Frontal cortex (tissue), 3 donors: ENCODE measurements at regions not wholly inside any gene's neighbourhood (a gene's known extent, or its start where the extent isn't known, plus 50 kb on each side); places are given as distances from the start of the nearest gene placed in this dataset.
A peak's percentile ranks its signal among the peaks of the same experiment; 100 is the strongest.
"Not testable (repeated sequence)": the region's sequence is repeated elsewhere in the genome, so short reads cannot be mapped to it uniquely, and the experiment has no call there.

Source experiments
- DNase-seq, 2 donors: peaks; one replicate each; pipeline ENCODE4 v3.0.0; 2012; ENCODE audit warnings: low spot score in 2 of 2
- FAIRE-seq: peaks from 2 replicates; lab custom pipeline; 2012; peaks lifted over from hg19 to GRCh38; lab: Jason Lieb, UNC
- donor health status: control.
- donor health status: control.
- donor health status: control.

DNA sequence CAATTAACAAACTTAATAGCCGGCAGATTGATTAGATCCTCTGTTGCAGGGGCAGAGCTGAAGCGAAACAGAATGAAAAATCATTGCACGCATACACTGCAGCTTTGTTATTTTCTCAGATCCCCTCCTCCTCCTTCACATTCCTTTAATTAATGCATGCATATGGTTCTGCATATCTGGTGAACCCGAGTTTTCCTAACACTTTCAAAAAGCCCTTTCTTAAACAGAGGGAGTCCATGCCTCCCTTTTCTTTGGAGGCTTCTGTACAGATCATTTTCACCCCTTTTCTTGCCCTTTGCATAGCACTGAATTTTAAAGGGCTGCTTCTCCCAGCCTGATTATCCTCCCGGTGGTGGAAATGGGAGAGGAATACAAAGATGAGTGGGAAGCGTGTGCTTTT, 136.6 kb upstream of the TBCA start:
- FAIRE-seq = no peak
- no peak for DNase-seq

DNA sequence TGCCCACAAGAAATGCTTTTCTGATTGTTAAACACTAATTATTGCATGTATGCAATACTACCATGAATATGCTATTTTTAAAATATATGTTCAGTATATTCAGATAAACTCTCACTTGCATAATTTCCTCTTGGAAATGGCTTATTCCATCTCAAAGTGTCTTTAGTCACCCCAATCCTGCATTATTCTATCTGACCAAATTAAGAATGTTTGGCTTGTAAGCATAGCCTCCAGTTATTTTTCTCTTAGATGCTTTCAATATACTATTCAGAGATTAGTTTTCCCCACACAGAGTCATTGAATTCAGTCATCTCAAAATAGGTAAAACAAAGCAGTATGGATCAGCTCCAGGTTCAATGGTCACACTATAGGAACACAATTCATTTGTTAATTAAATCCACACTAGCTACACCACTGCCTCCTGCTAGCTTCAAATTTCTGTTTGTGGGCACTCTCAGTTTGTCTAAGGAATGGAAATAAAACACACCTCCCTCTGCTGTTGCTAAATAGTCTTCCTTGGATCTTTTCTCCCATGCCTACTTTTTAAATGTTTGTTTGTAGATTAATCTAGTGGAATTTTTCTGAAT, 134.6 kb upstream of the TBCA start:
- DNase-seq = no peak
- FAIRE-seq = no peak

DNA sequence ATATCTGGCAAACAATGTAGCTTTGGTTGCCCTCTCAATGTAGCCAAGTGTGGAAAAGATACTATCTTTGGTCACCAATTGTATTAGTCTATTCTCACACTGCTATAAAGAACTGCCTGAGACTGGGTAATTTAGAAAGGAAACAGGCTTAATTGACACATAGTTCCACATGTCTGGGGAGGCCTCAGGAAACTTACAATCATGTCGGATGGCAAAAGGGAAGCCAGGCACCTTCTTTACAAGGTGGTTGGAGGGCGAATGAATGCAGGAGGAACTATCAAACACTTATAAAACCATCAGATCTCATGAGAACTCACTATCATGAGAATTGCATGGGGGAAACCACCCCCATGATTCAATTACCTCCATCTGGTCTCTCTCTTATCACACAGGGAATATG, 133.1 kb upstream of the TBCA start:
- DNase-seq = no peak
- no peak for FAIRE-seq

- no peak for DNase-seq
- no peak for FAIRE-seq
These were observed 132.6 kb upstream of the TBCA start for GRCh38 chr5:77908787-77909186.

DNA sequence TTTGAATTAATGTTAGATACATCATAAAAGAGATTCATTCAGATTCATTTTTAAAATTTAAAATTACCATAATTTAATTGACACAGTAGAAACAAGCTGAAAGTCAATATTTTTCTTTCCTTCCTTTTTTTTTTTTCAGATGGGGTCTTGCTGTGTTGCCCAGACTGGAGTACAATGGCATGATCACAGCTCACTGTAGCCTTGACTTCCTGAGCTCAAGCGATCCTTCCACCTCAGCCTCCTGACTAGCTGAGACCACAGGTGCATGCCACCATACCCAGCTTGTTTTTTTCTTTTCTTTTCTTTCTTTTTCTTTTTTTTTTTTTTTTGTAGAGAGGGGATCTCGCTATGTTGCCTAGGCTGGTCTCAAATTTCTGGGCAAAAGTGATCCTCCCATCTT, 131.6 kb upstream of the TBCA start:
- DNase-seq (no peak), FAIRE-seq (no peak)

- DNase-seq = no peak
- no peak for FAIRE-seq
These were observed 130.7 kb upstream of the TBCA start for GRCh38 chr5:77906806-77907205.

DNA sequence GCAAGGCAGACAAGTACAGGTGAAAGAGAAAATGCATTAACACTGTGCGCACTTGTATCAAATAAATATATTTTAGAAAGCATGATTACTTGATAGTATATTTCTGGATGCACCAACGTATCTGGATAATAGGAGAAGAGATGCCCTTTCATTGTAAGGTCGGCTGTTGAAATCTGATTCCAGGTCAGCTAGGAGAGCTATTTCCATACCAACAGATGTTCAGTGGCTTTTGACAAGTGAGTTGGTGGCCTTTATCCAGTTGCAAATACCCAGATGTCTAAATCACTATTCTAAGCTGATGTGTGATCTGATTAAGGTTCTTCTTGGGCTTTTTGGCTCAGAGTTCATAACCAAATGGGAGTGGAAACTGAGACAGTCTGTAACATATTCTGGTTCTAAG, 128.2 kb upstream of the TBCA start:
- DNase-seq (no peak), FAIRE-seq (no peak)

- DNase-seq = no peak
- FAIRE-seq = peak; percentile 8
These were observed 124.6 kb upstream of the TBCA start for GRCh38 chr5:77900691-77901090.

DNA sequence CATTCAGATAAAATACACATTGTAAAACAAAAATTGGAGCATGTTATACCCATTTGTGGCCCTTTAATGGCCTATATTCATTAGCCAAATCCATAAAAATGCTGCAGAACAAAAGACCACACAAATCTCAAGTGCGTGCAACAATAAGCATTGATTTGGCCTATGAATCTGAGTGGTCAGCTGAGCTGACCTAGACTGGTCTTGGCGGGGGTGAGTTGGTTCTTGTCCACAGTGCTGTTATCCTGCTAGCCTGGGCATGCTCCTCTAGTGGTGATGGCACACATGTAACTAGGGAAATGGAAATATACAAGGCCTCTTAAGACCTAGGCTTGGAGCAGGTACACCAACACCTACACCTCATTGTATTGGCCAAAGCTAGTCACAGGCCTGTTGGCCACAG, 122.2 kb upstream of the TBCA start:
- DNase-seq (peak in 1 of 2 donors; percentile 7), FAIRE-seq (peak; percentile 56)

GRCh38 chr5:77896338-77896737, 120.2 kb upstream of the TBCA start:
- FAIRE-seq (no peak), DNase-seq (no peak)

DNA sequence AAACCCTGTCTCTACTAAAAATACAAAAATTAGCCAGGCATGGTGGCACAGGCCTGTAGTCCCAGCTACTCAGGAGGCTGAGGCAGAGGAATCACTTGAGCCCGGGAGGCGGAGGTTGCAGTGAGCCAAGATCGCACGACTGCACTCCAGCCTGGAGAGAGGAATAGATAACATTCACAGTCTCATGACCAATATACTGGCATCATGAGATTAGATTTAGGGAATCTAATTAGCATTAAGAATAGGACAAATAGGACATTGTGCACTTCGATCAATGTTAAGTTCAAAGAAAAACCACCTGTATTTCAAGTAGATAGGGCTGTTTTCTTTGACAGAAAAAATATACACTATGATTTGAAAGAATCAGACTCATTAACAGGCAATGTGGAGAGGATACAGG, 118.0 kb upstream of the TBCA start:
- DNase-seq, FAIRE-seq: not testable (repeated sequence)

DNA sequence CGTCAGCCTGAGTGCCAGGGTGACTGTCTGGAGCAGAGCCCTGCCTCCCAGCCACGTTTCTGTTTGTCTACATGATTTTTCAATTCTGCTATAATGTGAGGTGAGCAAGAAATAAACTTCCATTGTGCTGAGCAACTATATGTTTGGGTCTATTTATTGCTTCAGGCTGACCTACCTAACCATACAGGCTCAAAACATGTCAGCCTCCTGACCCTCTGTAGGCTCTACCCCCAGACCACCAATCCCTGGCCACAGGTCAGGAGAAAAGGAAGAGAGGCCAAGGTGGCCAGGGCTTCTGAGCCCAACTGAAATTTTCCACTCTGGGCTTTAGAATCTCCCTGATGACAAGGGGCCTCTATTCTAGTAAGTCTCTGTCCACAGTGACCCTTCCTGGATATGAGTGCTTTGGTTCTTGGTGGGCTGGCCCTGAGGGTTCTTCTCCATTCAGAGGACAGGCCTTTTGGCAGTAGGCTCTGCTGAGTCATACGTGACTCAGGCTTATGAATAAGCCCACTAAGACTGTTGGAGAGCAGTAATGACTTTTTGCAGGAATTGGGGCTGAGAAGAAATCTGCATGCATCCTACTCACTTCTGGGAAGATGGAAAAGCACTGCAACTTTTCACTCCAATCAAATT, 117.2 kb upstream of the TBCA start:
- no peak for FAIRE-seq

GRCh38 chr5:77892061-77893010, 116.2 kb upstream of the TBCA start:
- FAIRE-seq (no peak), DNase-seq (no peak)

More for the DNA sequence above, 117.2 kb upstream of the TBCA start:
- DNase-seq = peak in 1 of 2 donors; percentile 32

- DNase-seq = no peak
- FAIRE-seq = no peak
These were observed 109.4 kb upstream of the TBCA start for GRCh38 chr5:77885519-77885918.

GRCh38 chr5:77882670-77883257, 106.6 kb upstream of the TBCA start:
- no peak for FAIRE-seq

GRCh38 chr5:77881528-77881927, 105.4 kb upstream of the TBCA start:
- FAIRE-seq = no peak
- DNase-seq = no peak

More at GRCh38 chr5:77882670-77883257, 106.6 kb upstream of the TBCA start:
- DNase-seq = no peak

- DNase-seq (no peak), FAIRE-seq (no peak)
These were observed 101.6 kb upstream of the TBCA start for GRCh38 chr5:77877516-77878355.

- DNase-seq (no peak), FAIRE-seq (no peak)
These were observed 100.8 kb upstream of the TBCA start for GRCh38 chr5:77876862-77877502.

GRCh38 chr5:77876316-77876715, 100.2 kb upstream of the TBCA start:
- FAIRE-seq (no peak), DNase-seq (no peak)
